H1 (cell line): ENCODE measurements at regions not wholly inside any gene's neighbourhood (a gene's known extent, or its start where the extent isn't known, plus 50 kb on each side); places are given as distances from the start of the nearest gene placed in this dataset.

ENCODE experiments used
- ATF3 ChIP-seq: IDR thresholded peaks from 2 replicates; pipeline ENCODE4 v1.6.1; 2011; ENCODE audit warnings: low read depth, mild to moderate bottlenecking, low read length; ENCODE audit not compliant: insufficient read depth
- CTCF ChIP-seq, 3 experiments: IDR thresholded peaks; 1 replicate in 2 of 3; 2 replicates in 1 of 3; pipeline versions ENCODE4 v1.5.1 to v1.6.1; 2011; ENCODE audit warnings: low read length in 3 of 3, mild to moderate bottlenecking in 3 of 3, inconsistent platforms in 2 of 3, low read depth in 1 of 3, moderate library complexity in 1 of 3; ENCODE audit not compliant: insufficient read depth in 1 of 3; ENCODE audit errors: control extremely low read depth in 1 of 3
- GABPA ChIP-seq: IDR thresholded peaks from 2 replicates; pipeline ENCODE4 v1.6.1; 2011; ENCODE audit warnings: mild to moderate bottlenecking, low read length, moderate library complexity, borderline replicate concordance; ENCODE audit not compliant: insufficient read depth
- JUN ChIP-seq: IDR thresholded peaks from 2 replicates; pipeline ENCODE4 v1.6.1; 2011; ENCODE audit warnings: low read depth, mild to moderate bottlenecking, improper control_type of control experiment, low read length
- JUND ChIP-seq: IDR thresholded peaks from 2 replicates; pipeline ENCODE4 v1.6.1; 2011; ENCODE audit warnings: mild to moderate bottlenecking, improper control_type of control experiment, low read length
- PHF8 ChIP-seq: fragments of 200-600 bp; sonication (generic); conservative IDR thresholded peaks from 2 replicates; pipeline ENCODE4 v1.7.1; 2012; ENCODE audit warnings: low read depth, mild to moderate bottlenecking, inconsistent platforms, low read length, moderate library complexity
- POLR2A ChIP-seq, 2 experiments: IDR thresholded peaks; 1 replicate in 1 of 2; 2 replicates in 1 of 2; pipeline ENCODE4 v1.6.1; 2011; ENCODE audit warnings: low read depth in 2 of 2, low read length in 2 of 2, mild to moderate bottlenecking in 2 of 2; ENCODE audit errors: control extremely low read depth in 1 of 2
- POLR2AphosphoS5 ChIP-seq: IDR thresholded peaks from 2 replicates; pipeline ENCODE4 v1.6.1; 2011; ENCODE audit warnings: low read depth, low read length
- RBBP5 ChIP-seq: IDR thresholded peaks from 2 replicates; pipeline ENCODE4 v1.7.1; 2012; ENCODE audit warnings: low read depth, mild to moderate bottlenecking, inconsistent platforms, low read length, moderate library complexity, borderline replicate concordance
- RFX5 ChIP-seq: IDR thresholded peaks from 2 replicates; pipeline ENCODE4 v1.6.1; 2011; ENCODE audit warnings: low read depth, low read length, improper control_type of control experiment, borderline replicate concordance
- SP2 ChIP-seq: IDR thresholded peaks from 2 replicates; pipeline ENCODE4 v1.6.1; 2012; ENCODE audit warnings: mild to moderate bottlenecking, low read length, inconsistent platforms
- SUZ12 ChIP-seq: fragments of 200-600 bp; sonication (generic); IDR thresholded peaks from 2 replicates; pipeline ENCODE4 v1.6.1; 2012; ENCODE audit warnings: mild to moderate bottlenecking, inconsistent platforms, low read length, moderate library complexity, mixed read lengths
- TBP ChIP-seq: IDR thresholded peaks from 2 replicates; pipeline ENCODE4 v1.6.1; 2011; ENCODE audit warnings: low read depth, low read length, improper control_type of control experiment
- ZNF274 ChIP-seq: IDR thresholded peaks from 2 replicates; pipeline ENCODE4 v1.7.0; 2012; ENCODE audit warnings: low read length, borderline replicate concordance; ENCODE audit errors: extremely low read depth

GRCh38 chr1:189686288-189686687 is 791.4 kb downstream of the BRINP3 start:
- TF ChIP-seq CTCF (IDR thresholded peaks at IDR 0.05; ENCODE audit: control extremely low read depth in 1 of 3, insufficient read depth in 1 of 3, low read depth in 1 of 3, low read length in 3 of 3) (no peak), ZNF274 (no peak), RFX5 (no peak), SP2 (no peak), RBBP5 (no peak), JUND (no peak), GABPA (no peak), JUN (no peak), POLR2AphosphoS5 (no peak), ATF3 (no peak), SUZ12 (no peak), POLR2A (IDR thresholded peaks at IDR 0.05; ENCODE audit: control extremely low read depth in 1 of 2, low read depth in 2 of 2, low read length in 2 of 2) (no peak), TBP (no peak), PHF8 (no peak)
